Stimulated activated CD4-positive, alpha-beta T cell treated with anti-CD3 and anti-CD28 coated beads, Interleukin-1b, Interleukin-23, amount 100 ng/mL, for 4 hours (primary cell): ENCODE measurements at regions not wholly inside any gene's neighbourhood (a gene's known extent, or its start where the extent isn't known, plus 50 kb on each side); places are given as distances from the start of the nearest gene placed in this dataset.

Source experiments
- DNase-seq, 2 donors: peaks; one replicate each; pipeline ENCODE4 v3.0.0-alpha.2; 2020; ENCODE audit warnings: low read depth in 2 of 2

DNA sequence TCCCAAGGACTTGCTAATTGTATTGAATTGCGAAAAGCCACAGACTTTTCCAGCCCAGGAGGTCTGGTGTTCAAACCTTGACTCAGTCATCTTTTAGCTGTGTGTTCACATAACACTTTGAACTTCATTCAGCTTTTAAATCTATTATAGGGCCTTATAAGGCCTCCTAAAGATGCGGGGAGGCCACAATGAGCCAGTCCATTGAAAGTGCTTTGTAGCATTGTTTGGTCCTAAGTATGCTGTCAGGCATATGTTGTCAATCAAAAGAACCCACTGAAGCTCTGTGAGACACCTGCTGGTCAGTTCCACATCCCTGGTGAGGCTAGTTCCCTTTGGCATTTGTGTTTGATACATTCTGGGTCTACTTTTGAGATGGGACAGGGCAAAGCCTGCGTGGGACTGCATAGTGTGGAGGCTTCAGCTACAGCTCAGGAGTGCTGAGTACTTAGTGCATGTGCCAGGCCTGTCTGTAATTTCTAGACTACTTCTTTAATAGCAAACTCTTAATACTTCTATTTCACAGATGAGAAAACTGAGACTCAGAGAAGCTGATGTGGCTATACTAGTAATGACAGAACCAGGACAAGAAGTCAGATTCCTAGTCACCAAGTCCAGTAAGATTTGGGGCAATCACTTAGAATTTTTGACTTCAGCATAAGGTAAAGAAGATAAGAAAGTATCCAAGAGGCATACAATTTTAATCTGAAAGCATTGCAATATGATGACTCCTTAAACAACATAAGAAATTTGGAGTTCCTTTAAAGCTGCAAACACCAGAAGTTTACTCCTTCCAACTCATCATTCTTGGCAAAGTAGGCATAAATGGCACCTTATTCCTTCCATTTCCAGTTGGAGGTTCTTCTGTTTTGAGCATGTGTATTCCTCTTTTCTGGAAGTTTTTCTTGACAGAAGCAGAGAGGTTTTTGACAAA, 213.0 kb downstream of the PDCD6IP start:
- no peak for DNase-seq

DNA sequence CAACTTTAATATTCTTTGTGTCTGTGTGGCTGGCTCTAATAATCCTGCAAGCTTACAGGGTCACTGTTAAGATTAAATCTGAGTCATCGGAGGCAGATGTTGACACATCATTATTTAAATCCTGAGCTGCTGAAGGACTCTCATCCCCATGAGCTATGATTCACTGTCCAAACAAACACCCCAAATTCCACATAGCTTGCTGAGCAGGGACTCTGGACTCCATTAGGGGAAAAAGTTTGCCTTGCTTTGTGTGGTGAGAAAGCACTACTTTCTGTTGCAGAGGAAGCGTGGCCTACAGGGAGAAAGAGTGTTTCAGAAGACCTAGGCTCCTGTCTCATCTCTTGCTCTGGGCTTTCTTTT, 213.7 kb downstream of the PDCD6IP start:
- no peak for DNase-seq

DNA sequence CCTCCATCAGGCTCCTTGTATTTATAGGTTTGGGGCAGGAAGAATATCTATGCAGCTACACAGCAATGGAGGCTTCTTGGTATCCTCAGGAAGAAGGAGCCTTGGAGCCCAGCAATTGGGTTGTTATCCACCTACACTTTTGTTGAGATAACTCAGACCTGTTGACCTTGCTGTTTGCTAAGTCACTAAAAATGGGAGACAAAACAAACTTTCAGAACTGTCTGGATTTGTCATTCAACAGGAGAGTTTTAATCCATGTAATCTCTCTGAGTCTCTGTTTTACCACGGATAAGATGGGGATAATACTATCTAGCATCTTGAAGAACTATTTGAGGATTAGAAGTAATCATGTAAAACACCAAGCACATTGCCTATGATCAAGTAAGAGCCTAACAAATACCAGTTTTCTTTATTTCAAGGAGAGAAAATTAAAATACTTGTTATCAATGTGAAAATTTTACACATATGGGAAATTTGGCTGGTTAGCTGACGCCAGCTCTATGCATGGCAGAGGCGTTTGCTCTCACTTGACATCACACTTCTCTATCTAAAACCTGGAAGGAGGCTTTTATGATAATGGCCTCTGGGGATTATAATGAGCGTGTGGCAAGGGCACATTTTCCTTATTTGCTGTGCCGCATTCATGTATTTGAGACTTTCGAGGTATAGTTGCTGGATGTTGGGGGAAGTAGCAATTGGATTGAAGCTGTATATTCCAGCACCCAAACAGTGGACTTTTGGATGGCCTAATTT, 215.6 kb downstream of the PDCD6IP start:
- no peak for DNase-seq

DNA sequence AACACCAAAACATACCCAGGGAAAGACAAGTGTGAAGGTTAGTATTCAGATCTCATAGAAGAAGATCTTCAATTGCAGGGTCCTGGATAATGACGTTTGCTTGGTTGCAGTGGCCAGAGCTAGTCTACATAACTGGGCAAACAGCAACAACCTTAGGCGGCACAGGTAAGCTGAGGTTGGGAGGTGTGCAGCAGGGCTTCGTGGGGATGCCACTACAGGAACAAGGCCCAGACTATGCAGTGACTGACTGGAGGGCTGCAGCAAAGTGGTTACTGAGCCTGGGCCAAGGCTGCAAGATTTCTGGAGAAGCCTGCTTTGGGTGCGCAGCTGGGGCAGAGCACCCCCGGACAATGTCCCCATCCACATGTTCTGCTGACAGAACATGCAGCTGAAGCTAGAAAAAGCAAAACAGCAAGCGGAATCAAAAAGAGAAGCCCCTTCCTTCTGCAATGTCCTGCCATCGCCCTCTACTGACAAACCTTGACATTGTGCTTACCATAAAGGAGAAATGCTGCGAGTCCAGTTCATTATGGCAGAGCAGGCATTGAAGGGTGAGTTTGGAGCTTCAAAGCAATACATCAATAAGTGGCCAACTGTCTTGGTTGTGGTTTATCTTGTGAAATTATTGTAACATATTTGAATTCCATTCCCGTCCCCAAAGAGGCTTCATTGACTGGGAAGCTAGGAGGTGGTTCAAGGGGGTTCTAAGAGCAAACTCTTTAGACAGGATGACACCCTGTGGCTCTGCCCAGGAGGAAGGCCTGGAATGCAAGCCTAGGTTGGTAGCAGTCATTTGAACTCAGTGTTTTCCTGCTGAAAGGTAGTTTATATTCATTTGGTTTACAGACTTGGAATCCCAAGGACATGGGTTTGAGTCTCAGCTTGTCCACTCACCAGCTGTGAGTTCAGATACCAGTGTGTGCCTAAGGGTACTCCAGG, 217.0 kb downstream of the PDCD6IP start:
- no peak for DNase-seq

DNA sequence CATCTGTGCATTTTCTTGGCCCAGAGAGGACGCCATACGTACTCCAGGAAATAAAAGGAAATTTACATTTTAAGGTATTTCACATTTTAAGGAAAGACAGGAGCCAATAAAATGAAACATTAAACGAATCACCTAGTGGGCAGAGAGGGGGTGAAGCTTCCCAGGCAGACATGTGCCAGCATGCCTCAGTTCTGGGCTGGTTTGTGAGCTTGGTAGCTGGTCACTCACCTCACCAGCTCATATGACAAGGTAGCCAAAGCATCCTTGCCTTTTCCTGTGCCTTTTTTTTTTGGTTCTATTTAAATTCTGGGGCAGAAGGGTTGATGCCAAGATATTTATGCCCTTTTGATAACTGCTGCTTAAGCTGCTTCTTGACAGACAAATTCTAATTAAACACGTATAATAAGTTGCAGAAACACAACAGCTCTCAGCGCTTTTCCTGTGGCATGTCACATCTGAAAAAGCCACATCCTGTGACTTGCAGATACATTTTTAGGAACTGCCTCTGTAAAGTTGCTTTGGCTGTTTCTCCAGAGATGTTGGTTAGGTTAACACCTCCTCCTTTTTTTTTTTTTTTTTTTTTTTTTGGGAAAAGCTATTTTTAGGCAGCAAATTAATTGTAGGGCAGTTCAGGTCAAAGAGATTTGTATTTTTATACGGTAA, 218.6 kb downstream of the PDCD6IP start:
- peak in 1 of 2 donors; percentile 3 for DNase-seq

DNA sequence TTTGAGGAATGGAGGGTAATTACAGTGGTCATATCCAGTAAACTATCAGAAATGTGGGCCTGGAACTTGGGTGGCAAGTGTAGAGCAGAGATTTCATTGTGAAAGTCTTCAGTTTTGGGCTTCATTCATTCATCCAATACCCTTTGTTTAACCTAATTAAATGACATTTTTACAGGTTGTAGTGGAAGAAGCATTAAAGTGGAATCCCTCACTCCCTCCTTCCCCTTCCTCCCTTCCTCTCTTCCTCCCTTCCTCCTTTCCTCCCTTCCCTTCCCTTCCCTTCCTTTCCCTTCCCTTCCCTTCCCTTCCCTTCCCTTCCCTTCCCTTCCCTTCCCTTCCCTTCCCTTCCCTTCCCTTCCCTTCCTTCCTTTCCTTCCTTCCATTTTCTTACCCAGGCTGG, 219.3 kb downstream of the PDCD6IP start:
- no peak for DNase-seq

DNA sequence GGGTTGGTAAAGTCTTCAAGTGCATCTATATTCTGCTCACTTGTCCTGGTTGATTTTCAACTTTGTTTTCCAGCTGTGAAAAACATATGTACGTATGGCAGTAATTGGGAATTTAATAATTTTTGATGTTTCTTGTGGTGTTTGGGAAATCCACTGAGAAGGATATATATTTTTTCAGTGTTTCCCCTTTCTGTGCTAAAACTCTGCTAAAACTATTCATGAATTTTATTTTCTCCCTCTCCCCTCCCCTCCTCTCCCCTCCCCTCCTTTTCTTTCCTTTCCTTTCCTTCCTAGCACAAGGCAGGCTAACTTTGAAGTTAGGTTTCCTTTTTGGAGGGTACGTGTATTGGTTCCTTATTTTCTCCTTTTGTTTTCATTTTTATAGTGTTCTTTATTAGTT, 220.7 kb downstream of the PDCD6IP start:
- DNase-seq: no peak

DNA sequence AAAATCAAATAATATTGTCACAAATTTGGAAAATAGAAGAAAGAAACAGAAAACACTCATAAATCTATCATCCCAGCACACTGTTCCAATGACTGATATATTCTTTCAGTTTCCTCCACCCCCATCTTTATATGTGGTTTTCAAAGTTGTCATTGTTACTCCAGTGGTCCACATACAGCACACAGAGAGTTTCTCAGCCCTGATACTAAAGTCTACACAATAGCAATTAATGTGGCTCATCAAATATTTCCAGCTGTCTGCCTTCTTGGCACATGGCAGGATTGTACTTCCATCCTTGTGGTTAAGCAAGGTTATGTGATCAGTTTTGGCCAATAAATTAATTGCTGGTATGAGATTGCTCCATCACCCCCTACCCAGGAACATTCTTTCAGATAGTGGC, 221.7 kb downstream of the PDCD6IP start:
- no peak for DNase-seq

DNA sequence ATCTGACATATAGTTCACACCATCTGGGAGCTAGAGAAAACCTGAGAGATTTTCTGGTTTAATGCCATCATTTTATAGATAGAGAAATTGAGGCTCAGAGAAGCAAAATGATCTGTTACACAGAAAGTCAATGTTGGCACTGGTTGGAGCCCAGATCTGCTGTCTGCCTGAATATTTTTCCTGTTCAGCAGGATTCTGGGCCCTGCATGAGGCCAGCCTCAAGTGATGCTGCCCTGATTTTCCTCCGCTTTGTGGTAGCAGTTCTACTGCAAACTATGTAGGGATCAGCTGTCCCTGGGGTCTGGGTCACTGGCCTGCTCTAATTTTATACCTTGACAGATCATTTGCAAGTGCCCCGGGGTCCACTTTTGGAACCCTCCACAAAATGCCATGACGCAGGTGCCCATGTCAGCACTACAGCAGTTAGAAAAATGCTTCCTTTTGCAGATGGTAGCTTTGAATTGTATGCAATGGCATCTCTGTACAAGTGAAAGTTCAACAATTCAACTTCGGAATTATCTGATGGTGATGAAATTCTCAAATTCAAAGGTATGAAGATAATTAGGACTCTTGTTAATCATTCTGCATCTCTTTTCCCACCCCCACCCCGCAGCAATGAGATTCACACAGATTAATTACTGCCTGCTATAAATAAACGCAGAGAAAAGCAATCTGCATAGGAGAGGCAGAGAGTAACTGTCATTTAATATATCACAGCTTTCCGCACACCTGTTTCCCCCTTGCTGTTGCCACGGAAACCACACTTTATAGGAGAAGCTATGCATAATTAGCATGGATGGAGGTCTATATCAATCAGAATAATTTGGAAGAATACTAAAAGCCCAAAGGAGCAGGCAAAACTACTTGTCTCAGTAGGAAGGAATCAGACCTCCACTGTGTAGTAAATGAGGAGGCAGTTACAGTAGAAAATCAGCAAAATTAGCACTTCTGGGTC, 222.6 kb downstream of the PDCD6IP start:
- no peak for DNase-seq

DNA sequence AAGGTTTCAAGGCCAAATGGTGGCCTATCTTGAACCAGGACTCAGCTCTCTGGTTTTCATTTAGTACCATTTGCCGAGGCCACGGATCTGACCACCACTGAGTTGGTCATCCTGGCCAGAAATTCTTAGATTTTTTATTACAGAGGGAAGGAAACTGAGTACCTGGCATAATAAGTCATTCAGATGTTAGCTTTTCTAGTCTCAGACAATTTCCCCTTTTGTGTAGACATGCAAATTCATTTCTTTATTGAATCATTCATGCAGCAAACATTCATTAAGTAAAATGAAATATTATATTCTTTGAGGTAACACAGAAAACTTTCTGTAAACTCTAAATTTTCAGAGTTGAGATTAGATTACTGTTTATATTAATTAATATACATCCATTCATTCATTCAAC, 223.7 kb downstream of the PDCD6IP start:
- no peak for DNase-seq

DNA sequence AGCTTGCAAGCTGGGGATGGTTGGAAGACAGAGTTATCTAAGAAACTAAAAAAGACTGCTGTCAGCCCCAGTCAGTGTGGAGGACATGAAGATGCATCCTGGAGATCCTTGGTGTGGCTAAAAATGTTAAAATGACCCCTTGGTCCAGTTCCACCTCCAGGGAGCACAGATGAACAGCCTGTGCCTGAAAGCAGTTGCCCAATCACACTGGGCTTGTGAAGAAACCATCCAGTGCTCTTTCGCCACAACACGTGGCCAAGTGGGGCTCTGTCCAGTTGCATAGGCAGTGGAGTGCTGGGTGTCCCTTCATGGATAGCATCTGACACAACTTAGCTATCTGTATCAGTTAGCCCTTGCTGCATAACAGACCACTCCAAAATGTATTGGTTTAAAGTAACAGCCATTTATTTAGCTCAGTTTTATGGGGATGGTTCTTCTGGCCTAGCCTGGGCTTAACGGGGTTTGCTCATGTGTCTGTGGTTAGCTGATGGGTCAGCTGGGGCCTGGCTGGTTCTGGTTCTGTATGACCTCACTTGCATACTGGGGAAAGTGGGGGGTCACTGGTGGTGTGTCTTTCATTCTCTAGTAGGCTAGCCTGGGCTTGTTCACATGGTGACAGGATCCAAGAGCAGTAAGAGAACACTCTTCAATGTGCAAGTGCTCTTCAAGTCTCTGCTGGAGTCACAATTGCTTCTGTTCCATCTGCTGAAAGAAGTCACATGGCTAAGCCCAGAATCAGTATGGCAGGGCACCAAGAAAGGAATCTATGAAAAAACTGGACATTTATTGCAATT, 226.2 kb downstream of the PDCD6IP start:
- no peak for DNase-seq

DNA sequence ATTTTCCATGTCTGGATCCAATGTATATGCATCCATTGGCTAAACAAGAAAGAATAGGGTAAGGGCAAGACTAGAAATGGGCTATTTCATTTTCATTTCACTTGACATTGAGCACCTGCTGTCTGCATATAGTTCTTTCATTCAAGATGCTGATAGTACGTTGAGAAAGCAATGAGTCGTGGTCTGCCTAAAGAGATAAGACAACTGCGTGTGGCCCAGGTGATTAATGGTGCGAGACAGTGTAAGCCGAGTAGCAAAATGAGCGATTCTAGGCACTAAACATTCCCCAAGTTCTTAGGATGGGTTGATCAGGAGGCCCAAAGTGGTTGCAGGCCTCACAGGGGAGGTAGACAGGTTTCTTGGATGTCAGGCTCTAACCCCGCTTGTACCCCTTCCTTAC, 235.4 kb downstream of the PDCD6IP start:
- DNase-seq: no peak

DNA sequence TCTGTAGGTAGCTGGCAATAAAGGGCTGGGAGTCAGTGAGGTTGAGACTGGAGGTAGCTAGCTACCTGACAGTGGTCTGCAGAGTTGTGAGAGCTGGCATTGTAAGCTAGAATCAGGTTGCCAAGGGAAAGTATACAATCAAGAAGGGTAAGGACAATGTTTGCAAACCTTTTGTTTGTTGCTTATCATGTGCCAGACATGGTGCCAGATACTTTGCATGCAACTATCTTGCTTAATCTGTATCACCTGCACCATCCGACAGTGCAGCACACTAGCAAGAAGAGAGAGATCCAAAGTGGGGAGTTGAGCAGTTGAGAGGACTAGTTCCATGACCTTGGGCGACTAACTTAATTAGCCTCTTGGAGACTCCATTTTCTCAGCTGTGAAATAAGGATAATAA, 236.4 kb downstream of the PDCD6IP start:
- DNase-seq: no peak

DNA sequence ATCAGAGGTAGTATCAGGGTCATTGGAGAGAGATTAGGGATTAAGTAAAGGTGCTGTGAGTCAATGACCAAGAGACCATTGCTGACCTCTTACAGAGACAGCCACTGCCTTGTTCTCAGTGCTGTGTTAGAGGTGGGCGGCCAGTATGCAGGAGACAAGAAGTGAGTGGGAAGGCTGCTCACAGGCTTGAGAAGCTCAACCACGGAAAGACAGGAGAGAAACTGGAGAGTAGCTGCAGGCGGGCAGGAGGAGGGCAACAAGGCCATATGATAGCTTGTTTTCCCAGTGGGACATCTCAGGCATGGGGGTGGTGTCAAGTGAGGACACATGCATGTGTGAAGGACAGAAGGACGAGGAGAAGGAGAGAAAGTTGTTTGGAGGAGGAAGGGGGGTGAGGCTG, 237.3 kb downstream of the PDCD6IP start:
- DNase-seq: no peak

DNA sequence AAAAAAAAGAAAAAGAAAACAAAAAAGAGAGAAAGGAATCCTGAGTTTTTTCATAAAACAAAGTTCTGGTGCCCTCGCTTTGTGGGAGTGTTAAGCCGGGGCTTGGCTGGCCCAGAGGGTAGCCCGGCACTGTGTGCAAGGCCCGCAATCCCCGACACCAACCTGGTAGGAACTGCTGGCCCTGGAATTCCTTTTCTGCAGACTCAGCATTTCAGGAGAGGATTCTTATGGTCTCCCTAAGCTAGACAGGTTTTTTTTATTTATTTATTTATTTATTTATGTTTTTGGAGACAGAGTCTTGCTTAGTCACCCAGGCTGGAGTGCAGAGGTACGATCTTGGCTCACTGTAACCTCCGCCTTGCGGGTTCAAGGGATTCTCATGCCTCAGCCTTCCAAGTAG, 238.8 kb downstream of the PDCD6IP start:
- no peak for DNase-seq

DNA sequence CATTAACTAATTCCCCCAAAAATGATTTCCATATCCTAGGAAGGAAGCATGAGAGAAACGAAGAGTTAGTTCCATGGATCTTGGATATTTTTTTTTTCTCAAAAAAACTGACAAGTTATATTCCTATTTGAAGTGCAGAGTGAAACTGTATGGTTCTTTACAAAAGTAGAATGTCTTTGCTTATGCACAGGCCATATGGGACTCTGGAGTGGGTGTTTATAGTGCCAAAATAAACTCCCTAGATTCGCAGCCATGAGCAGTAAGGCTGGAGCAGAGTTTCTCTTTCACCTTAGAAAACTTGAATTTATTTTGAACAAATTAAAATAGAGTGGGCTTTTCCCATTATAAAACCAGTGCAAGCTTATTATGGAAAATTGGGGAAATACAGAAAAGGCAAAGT, 239.7 kb downstream of the PDCD6IP start:
- no peak for DNase-seq

DNA sequence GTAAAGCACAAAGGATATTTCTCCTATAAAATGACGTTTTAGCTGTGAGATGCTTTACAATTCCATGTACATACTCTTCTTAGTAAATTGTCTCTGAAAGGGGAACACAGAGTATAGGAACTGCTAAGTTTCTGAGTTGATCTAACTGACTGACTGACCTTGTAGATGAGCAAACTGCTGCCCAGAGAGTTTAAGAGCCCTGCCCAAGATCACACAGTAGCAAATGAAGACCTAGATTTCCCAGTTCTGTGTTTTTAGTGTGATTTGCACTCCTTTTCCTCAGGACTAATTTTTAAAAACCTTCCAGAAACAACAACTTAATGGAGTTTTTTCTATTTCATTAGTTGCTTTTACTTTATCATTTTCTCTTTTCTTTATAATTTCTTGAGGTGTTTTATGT, 247.7 kb downstream of the PDCD6IP start:
- DNase-seq: no peak

DNA sequence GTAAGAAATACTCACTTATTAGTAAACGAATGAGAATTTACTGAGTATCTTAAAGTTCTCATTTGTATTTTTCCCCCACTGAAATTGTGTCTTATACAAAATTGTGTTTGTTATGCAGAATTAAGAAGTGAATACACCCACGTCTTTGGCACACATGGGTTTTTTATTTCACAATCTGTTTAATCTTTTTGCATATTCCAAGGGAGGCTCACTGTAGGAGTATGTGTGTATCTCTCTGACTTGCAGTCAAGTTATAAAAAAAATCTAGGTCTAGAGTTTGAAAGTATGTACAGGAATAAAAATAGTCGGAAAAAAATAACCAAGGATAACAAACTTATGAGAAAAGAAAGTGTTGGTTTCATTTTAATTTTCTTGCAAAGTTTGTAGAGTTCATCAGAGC, 255.2 kb downstream of the PDCD6IP start:
- DNase-seq: no peak

DNA sequence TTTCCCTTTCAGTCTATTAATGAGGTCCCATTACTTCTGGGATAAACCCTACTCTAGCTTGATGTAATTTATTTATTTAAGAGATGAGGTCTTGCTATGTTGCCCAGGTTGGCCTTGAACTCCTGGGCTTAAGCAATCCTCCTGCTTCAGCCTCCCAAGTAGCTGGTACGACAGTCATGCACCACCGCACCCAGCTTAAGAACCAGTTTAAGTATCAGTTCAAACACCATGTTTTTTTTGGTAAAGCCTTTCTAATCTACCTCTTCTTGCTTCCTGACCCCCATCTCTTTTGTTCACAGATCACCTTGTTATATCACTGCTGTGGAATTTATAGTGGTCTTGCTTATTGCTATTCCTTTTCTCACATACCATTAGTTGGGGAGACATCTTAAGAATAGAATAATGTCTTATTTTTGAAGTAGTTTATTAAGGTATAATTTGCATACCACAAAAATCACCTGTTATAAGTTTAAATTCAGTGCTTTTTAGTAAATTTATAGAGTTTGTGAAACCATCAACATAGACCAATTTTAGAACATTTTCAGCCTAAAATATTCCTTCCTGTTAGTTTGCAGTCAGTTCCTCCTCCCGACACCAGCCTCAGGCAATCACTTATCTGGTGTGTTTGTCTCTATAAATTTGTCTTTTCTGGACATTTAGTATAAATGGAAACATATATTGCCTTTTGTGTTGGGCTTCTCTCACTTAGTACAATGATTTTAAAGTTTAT, 257.9 kb downstream of the PDCD6IP start:
- no peak for DNase-seq
